BJ (cell line): ENCODE measurements at regions not wholly inside any gene's neighbourhood (a gene's known extent, or its start where the extent isn't known, plus 50 kb on each side); places are given as distances from the start of the nearest gene placed in this dataset.
A peak's percentile ranks its signal among the peaks of the same experiment; 100 is the strongest.

Experiments
- CTCF ChIA-PET: fragments of 350-600 bp; formaldehyde crosslinking; extraction: SDS; loops from one replicate; lab custom pipeline; 2021; ENCODE audit warnings: antibody characterized with exemption, inconsistent platforms; lab: Yijun Ruan, JAX
- POLR2A ChIA-PET: fragments of 300-600 bp; sonication (Branson Sonifier 250); formaldehyde crosslinking; extraction: SDS; loops from one replicate; lab custom pipeline; 2021; ENCODE audit warnings: antibody characterized with exemption; lab: Charles Lee
- DNase-seq: peaks from one replicate; pipeline ENCODE4 v3.0.0-alpha.2; 2011; ENCODE audit warnings: low read depth
- H3K27me3 ChIP-seq: 2 replicates; pipeline ENCODE4 v1.6.0; 2011; ENCODE audit warnings: low read length; ENCODE audit not compliant: control insufficient read depth, insufficient read depth
- H3K36me3 ChIP-seq: 2 replicates; pipeline ENCODE4 v1.5.1; 2011; ENCODE audit warnings: low read length; ENCODE audit not compliant: control insufficient read depth, insufficient read depth
- H3K4me3 ChIP-seq: 2 replicates; pipeline ENCODE4 v1.5.1; 2011; ENCODE audit warnings: low read depth, mild to moderate bottlenecking, control low read depth, low read length
- TF ChIP-seq, protein P1 (sequence below): IDR thresholded peaks from 2 replicates; pipeline ENCODE4 v1.5.1; 2011; ENCODE audit warnings: low read depth, mild to moderate bottlenecking, control low read depth, inconsistent platforms, low read length, moderate library complexity; ENCODE audit not compliant: insufficient read depth

DNA sequence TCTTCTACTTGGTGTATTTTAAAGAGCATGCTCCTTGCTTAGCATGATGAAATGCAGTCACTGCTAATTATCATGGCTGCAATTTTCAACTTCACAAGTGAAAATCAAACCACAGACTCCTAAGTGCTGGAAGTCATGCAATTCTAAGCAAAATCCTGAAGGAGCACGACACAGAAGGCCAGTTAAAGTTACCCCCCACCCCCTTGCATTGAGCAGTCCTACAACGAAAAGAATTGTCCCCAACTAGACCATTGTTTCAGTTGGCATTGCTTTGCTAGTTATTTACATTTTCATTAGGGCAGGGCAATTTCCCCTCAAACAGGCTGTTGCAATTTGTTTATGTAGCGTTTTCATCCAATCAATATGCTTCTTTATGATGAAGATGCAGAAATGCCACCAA, 321.2 kb downstream of the PCDH7 start:
- ChIA-PET POLR2A (no interaction called here), CTCF (no interaction called here)
- TF ChIP-seq, protein P1, sequence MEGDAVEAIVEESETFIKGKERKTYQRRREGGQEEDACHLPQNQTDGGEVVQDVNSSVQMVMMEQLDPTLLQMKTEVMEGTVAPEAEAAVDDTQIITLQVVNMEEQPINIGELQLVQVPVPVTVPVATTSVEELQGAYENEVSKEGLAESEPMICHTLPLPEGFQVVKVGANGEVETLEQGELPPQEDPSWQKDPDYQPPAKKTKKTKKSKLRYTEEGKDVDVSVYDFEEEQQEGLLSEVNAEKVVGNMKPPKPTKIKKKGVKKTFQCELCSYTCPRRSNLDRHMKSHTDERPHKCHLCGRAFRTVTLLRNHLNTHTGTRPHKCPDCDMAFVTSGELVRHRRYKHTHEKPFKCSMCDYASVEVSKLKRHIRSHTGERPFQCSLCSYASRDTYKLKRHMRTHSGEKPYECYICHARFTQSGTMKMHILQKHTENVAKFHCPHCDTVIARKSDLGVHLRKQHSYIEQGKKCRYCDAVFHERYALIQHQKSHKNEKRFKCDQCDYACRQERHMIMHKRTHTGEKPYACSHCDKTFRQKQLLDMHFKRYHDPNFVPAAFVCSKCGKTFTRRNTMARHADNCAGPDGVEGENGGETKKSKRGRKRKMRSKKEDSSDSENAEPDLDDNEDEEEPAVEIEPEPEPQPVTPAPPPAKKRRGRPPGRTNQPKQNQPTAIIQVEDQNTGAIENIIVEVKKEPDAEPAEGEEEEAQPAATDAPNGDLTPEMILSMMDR = no peak
- Histone ChIP-seq H3K4me3 (no peak overlapping the region), H3K36me3 (no peaks in the 10 kb centered on the region), H3K27me3 (no peaks in the 10 kb centered on the region)
- no peak for DNase-seq

DNA sequence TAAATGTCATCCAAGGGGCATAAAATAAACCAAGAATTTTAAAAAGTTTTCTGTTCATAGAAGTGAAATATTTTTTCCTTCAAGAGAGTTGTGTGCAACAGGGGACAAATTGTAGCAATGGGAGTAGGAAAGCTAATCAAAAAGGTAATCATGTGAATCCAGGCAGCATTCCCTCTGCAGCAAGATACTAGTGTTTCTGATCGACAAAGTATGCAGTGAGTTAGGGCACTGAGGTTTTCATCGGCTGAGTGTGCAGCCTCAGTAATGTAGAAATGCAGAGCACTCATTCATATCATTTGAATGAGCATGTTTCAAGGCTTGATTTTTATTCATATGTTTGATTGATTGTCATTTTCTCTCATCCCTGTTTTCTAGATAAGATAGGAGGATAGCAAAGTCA, 321.7 kb downstream of the PCDH7 start:
- ChIA-PET CTCF (no interaction called here), POLR2A (no interaction called here)
- Histone ChIP-seq H3K36me3 (no peaks in the 10 kb centered on the region), H3K27me3 (no peaks in the 10 kb centered on the region), H3K4me3 (no peak overlapping the region)
- no peak for DNase-seq
- TF ChIP-seq, protein P1 = no peak

DNA sequence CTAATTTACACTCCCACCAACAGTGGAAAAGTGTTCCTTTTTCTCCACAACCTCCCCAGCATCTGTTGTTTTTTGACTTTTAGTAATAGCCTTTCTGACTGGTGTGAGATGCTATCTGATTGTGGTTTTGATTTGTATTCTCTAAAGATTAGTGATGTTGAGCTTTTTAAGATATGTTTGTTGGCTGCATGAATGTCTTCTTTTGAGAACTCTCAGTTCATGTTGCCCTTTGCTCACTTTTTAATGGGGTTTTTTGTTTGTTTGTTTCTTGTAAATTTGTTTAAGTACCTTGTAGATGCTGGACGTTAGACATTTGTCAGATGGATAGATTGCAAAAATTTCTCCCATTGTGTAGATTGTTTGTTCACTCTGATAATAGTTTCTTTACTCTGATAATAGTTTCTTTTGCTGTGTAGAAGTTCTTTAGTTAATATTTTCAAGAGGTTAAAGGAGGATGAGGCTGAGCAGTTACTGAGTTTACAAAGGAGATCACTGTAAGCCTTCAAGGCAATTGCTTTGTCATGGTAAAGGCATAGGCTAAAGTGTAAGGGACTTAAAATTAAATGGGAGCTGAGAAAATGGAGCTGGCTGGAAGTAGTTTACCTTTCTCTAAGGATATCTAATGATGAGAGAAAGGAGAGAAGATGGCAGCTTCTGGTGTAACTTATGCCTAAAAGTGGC, 323.4 kb downstream of the PCDH7 start:
- TF ChIP-seq, protein P1 = no peak
- Histone ChIP-seq H3K36me3 (no peaks in the 10 kb centered on the region), H3K27me3 (no peaks in the 10 kb centered on the region), H3K4me3 (no peak overlapping the region)
- CTCF ChIA-PET = no interaction called here
- POLR2A ChIA-PET = no interaction called here
- DNase-seq = no peak

DNA sequence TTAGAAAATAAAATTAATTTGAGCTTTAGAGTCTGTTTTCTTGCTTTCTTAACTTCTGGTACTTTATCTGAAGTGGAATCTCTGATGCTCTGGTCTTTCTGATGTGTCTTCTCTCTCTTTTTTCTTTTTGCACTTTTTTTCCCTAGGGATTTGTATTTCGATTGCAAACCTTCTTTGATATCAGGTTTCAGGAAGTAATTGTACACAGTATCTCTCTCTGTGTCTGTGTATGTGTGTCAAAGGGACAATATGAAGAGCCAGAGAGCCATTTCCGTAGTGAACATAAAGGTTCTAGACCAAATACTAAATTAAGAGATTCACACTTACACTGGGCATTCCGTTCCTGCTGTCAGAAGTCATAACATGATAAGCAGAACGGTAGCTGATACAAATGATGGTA, 325.0 kb downstream of the PCDH7 start:
- no peaks in the 10 kb centered on the region for H3K27me3 ChIP-seq
- TF ChIP-seq, protein P1 = no peak
- ChIA-PET POLR2A (no interaction called here), CTCF (interaction anchor here (0.7 to 1.1 kb wide), 4 partner anchors 9 to 326 kb away, joined by 3 read pairs; no protein-coding TSS in a partner anchor)
- no peaks in the 10 kb centered on the region for H3K36me3 ChIP-seq
- no peak for DNase-seq
- H3K4me3 ChIP-seq = no peak overlapping the region

DNA sequence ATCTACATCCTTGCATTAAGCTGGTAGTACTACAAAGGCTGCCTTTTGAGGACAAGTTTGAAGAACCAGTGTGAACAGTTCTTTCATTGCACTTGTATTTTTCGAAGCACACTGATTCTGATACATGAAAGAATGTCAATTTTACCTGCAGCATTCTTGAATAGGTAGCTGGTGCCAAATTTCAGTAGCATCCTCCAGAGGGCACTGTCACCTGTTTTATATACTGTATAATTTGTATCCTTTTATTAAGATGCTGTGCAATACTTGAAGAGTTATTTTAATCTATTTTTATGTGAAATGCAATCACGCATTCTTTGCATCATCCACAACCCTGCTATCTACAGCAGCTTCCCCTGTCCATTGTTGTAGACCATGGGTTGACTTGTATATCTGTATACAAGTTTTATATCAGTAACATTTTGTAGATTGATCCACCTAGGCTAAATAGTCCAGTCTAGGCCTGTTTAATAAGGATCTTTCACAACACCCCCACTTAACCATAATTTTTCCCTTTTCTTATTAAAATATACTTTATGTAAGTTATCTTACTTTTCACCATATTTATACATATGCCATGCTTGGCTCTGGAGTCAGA, 325.7 kb downstream of the PCDH7 start:
- TF ChIP-seq, protein P1 = peak; percentile 47
- ChIA-PET CTCF (interaction anchor here (0.7 to 1.1 kb wide), 4 partner anchors 8 to 327 kb away, joined by 3 read pairs; no protein-coding TSS in a partner anchor), POLR2A (interaction anchor here (0.5 kb wide), 1 partner anchor 180 kb away, joined by 3 read pairs; no protein-coding TSS in a partner anchor)
- DNase-seq = no peak
- Histone ChIP-seq H3K27me3 (no peaks in the 10 kb centered on the region), H3K4me3 (no peak overlapping the region), H3K36me3 (no peaks in the 10 kb centered on the region)
